WTC11 (cell line): ENCODE measurements at regions not wholly inside any gene's neighbourhood (a gene's known extent, or its start where the extent isn't known, plus 50 kb on each side); places are given as distances from the start of the nearest gene placed in this dataset.

ENCODE experiments used
- ATAC-seq: fragments of 200-7000 bp; cut with Tn5 transposase; 2 replicates; pipeline ENCODE4 v1.10.0; 2021; ENCODE audit warnings: mild to moderate bottlenecking, moderate library complexity
- CTCF ChIA-PET: fragments of 300-600 bp; sonication (Branson Sonifier 250); formaldehyde crosslinking; loops from one replicate; lab custom pipeline; 2021; ENCODE audit warnings: antibody characterized with exemption; lab: Charles Lee
- POLR2A ChIA-PET: fragments of 350-600 bp; sonication (Branson Sonifier 250); formaldehyde crosslinking; loops from one replicate; lab custom pipeline; 2021; ENCODE audit warnings: antibody characterized with exemption; lab: Charles Lee
- DNase-seq: peaks from one replicate; pipeline ENCODE4 v3.0.0; 2021; ENCODE audit warnings: low spot score
- H3K27ac Mint-ChIP-seq: 2 replicates; pipeline ENCODE4 v1.8.0; 2021; ENCODE audit warnings: mixed read lengths
- H3K27me3 Mint-ChIP-seq: 2 replicates; pipeline ENCODE4 v1.8.0; 2021; ENCODE audit warnings: low read depth, mild to moderate bottlenecking, moderate library complexity, mixed read lengths
- H3K36me3 Mint-ChIP-seq: 2 replicates; pipeline ENCODE4 v1.8.0; 2021; ENCODE audit warnings: mixed read lengths
- H3K4me1 Mint-ChIP-seq: 2 replicates; pipeline ENCODE4 v1.8.0; 2022; ENCODE audit warnings: mixed read lengths
- H3K4me3 Mint-ChIP-seq: 2 replicates; pipeline ENCODE4 v1.8.0; 2021; ENCODE audit warnings: mild to moderate bottlenecking, moderate library complexity, mixed read lengths
- H3K9me3 Mint-ChIP-seq: 2 replicates; pipeline ENCODE4 v1.8.0; 2021; ENCODE audit warnings: mixed read lengths
- AR ChIP-seq: fragments of 250-450 bp; sonication (Bioruptor Pico); IDR thresholded peaks from 2 replicates; pipeline ENCODE4 v1.9.0; 2021; ENCODE audit warnings: mild to moderate bottlenecking
- EMX1 ChIP-seq: fragments of 250-450 bp; sonication (Bioruptor Pico); IDR thresholded peaks from 2 replicates; pipeline ENCODE4 v1.8.0; 2021; ENCODE audit warnings: mild to moderate bottlenecking
- GRHL2 ChIP-seq: fragments of 250-450 bp; sonication (Bioruptor Pico); IDR thresholded peaks from 2 replicates; pipeline ENCODE4 v1.8.0; 2022; ENCODE audit warnings: mild to moderate bottlenecking, moderate library complexity; ENCODE audit not compliant: insufficient replicate concordance, severe bottlenecking
- GTF2I ChIP-seq: fragments of 250-450 bp; sonication (Bioruptor Pico); conservative IDR thresholded peaks from 2 replicates; pipeline ENCODE4 v1.4.0; 2021; ENCODE audit warnings: mild to moderate bottlenecking
- IRF2 ChIP-seq: sonication (generic); formaldehyde crosslinking; IDR thresholded peaks from 2 replicates; pipeline ENCODE4 v1.8.0; 2022; ENCODE audit warnings: low read depth, missing genetic modification reagents, borderline replicate concordance
- JAZF1 ChIP-seq: fragments of 250-450 bp; sonication (Bioruptor Pico); IDR thresholded peaks from 2 replicates; pipeline ENCODE4 v1.9.0; 2021; ENCODE audit warnings: moderate library complexity, mild to moderate bottlenecking, inconsistent platforms
- KAT7 ChIP-seq: sonication (generic); formaldehyde crosslinking; IDR thresholded peaks from 2 replicates; pipeline ENCODE4 v1.8.1; 2023; ENCODE audit warnings: missing genetic modification reagents, mild to moderate bottlenecking, borderline replicate concordance
- MXD4 ChIP-seq: fragments of 250-450 bp; sonication (Bioruptor Pico); IDR thresholded peaks from 2 replicates; pipeline ENCODE4 v1.8.0; 2021; ENCODE audit warnings: mild to moderate bottlenecking, moderate library complexity, borderline replicate concordance
- NFATC4 ChIP-seq: fragments of 250-450 bp; sonication (Bioruptor Pico); IDR thresholded peaks from 2 replicates; pipeline ENCODE4 v1.9.0; 2021; ENCODE audit warnings: mild to moderate bottlenecking
- NFYB ChIP-seq: sonication (generic); formaldehyde crosslinking; conservative IDR thresholded peaks from 2 replicates; pipeline ENCODE4 v1.8.0; 2022; ENCODE audit warnings: low read depth, missing genetic modification reagents
- NR2C2 ChIP-seq: sonication (generic); formaldehyde crosslinking; IDR thresholded peaks from 2 replicates; pipeline ENCODE4 v1.8.0; 2022; ENCODE audit warnings: mild to moderate bottlenecking, missing genetic modification reagents
- NR3C1 ChIP-seq: sonication (generic); formaldehyde crosslinking; conservative IDR thresholded peaks from 2 replicates; pipeline ENCODE4 v1.8.1; 2023; ENCODE audit warnings: low read depth, mild to moderate bottlenecking, missing genetic modification reagents
- SMAD3 ChIP-seq: sonication (generic); formaldehyde crosslinking; IDR thresholded peaks from 2 replicates; pipeline ENCODE4 v1.8.0; 2022; ENCODE audit warnings: missing genetic modification reagents, mild to moderate bottlenecking, borderline replicate concordance
- SMAD4 ChIP-seq: sonication (generic); formaldehyde crosslinking; IDR thresholded peaks from 2 replicates; pipeline ENCODE4 v1.8.0; 2022; ENCODE audit warnings: mild to moderate bottlenecking, missing genetic modification reagents
- TEAD4 ChIP-seq: sonication (generic); formaldehyde crosslinking; IDR thresholded peaks from 2 replicates; pipeline ENCODE4 v1.8.0; 2022; ENCODE audit warnings: mild to moderate bottlenecking, missing genetic modification reagents
- USF1 ChIP-seq: sonication (generic); formaldehyde crosslinking; IDR thresholded peaks from 2 replicates; pipeline ENCODE4 v1.8.0; 2022; ENCODE audit warnings: mild to moderate bottlenecking, missing genetic modification reagents
- ZBTB21 ChIP-seq: sonication (generic); formaldehyde crosslinking; IDR thresholded peaks from 2 replicates; pipeline ENCODE4 v1.8.1; 2023; ENCODE audit warnings: mild to moderate bottlenecking, missing genetic modification reagents, borderline replicate concordance
- ZNF138 ChIP-seq: sonication (generic); formaldehyde crosslinking; conservative IDR thresholded peaks from 2 replicates; pipeline ENCODE4 v1.8.1; 2022; ENCODE audit warnings: mild to moderate bottlenecking, moderate library complexity, missing genetic modification reagents
- ZNF219 ChIP-seq: sonication (generic); formaldehyde crosslinking; IDR thresholded peaks from 2 replicates; pipeline ENCODE4 v1.8.0; 2023; ENCODE audit warnings: missing genetic modification reagents, mild to moderate bottlenecking, borderline replicate concordance
- ZNF423 ChIP-seq: fragments of 250-450 bp; sonication (Bioruptor Pico); IDR thresholded peaks from 2 replicates; pipeline ENCODE4 v2.1.2; 2022; ENCODE audit warnings: mild to moderate bottlenecking, moderate library complexity
- ZNF512 ChIP-seq: sonication (generic); formaldehyde crosslinking; IDR thresholded peaks from 2 replicates; pipeline ENCODE4 v1.8.1; 2022; ENCODE audit warnings: missing genetic modification reagents, borderline replicate concordance
- ZNF671 ChIP-seq: fragments of 250-450 bp; sonication (Bioruptor Pico); IDR thresholded peaks from 2 replicates; pipeline ENCODE4 v1.8.0; 2021; ENCODE audit warnings: mild to moderate bottlenecking
- TF ChIP-seq, protein P1 (sequence below): sonication (generic); formaldehyde crosslinking; IDR thresholded peaks from 2 replicates; pipeline ENCODE4 v1.8.1; 2023; ENCODE audit warnings: mild to moderate bottlenecking, missing genetic modification reagents, moderate library complexity
- TF ChIP-seq, protein P2 (sequence below): sonication (generic); formaldehyde crosslinking; IDR thresholded peaks from 2 replicates; pipeline ENCODE4 v1.8.0; 2022; ENCODE audit warnings: mild to moderate bottlenecking, missing genetic modification reagents
- TF ChIP-seq, protein P3 (sequence below): sonication (generic); formaldehyde crosslinking; IDR thresholded peaks from 2 replicates; pipeline ENCODE4 v1.8.1; 2023; ENCODE audit warnings: mild to moderate bottlenecking, missing genetic modification reagents

GRCh38 chr20:5469111-5469510 is 141.7 kb downstream of the GPCPD1 start (continued):
- TF ChIP-seq SMAD3: no peak

DNA sequence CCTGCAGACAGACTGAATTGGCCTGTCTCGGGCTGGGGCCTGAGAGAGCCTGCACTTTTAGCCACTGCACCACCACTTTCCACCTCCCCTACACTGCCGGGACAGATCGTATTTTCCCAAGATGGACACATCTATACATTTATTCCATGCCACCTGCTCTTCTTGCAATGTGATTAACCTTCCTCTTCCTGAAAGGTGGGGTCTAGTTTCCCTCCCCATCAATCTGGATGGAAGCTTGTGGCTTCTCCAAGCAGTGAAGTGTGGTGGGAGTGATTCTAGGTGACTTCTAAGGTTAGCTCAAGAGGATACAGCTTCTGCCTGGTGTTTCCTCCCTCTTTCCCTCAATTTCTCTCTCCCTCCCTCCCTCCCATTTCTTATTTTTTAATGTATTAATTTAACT is 143.7 kb downstream of the GPCPD1 start:
- no peak overlapping the region for H3K4me3 Mint-ChIP-seq
- no peak for DNase-seq
- POLR2A ChIA-PET: no interaction called here
- no peak for TF ChIP-seq SMAD4
- no peak for TF ChIP-seq EMX1 (CRISPR knock-in tag)
- no peak for TF ChIP-seq NFATC4 (CRISPR knock-in tag)
- TF ChIP-seq ZBTB21 (CRISPR knock-in tag): no peak
- no peak for TF ChIP-seq USF1 (CRISPR knock-in tag)
- TF ChIP-seq GRHL2 (CRISPR knock-in tag): no peak
- TF ChIP-seq ZNF671 (CRISPR knock-in tag): no peak
- TF ChIP-seq GTF2I (CRISPR knock-in tag): no peak
- TF ChIP-seq, all 79 proteins: peak for 0
- peaks cover 5% of the 10 kb centered on the region for H3K9me3 Mint-ChIP-seq
- no peak overlapping the region for H3K27ac Mint-ChIP-seq
- no peak; the same call in 1 of the 2 replicates for ATAC-seq
- H3K36me3 Mint-ChIP-seq: peaks cover 3% of the 10 kb centered on the region; the same call in 1 of the 2 replicates
- CTCF ChIA-PET: interaction anchor here (0.6 to 1.6 kb wide), 3 partner anchors 19 to 262 kb away, joined by 4 to 5 read pairs (median 5); no protein-coding TSS in a partner anchor
- H3K27me3 Mint-ChIP-seq: no peaks in the 10 kb centered on the region
- H3K4me1 Mint-ChIP-seq: peaks cover 4% of the 10 kb centered on the region

- Mint-ChIP-seq H3K4me3 (no peak overlapping the region), H3K27me3 (peaks cover 2% of the 10 kb centered on the region), H3K36me3 (peaks cover 3% of the 10 kb centered on the region; the same call in 1 of the 2 replicates), H3K27ac (no peak overlapping the region), H3K9me3 (peaks cover 13% of the 10 kb centered on the region), H3K4me1 (peaks cover 4% of the 10 kb centered on the region)
- DNase-seq (no peak), ATAC-seq (no peak)
- CTCF ChIA-PET: interaction anchor here (0.6 to 1.0 kb wide), 3 partner anchors 14 to 263 kb away, joined by 3 to 6 read pairs (median 6); no protein-coding TSS in a partner anchor
- POLR2A ChIA-PET: no interaction called here
- TF ChIP-seq ZNF138: no peak
- TF ChIP-seq JAZF1: no peak
- TF ChIP-seq NR3C1 (CRISPR knock-in tag): no peak
- TF ChIP-seq, protein P1, sequence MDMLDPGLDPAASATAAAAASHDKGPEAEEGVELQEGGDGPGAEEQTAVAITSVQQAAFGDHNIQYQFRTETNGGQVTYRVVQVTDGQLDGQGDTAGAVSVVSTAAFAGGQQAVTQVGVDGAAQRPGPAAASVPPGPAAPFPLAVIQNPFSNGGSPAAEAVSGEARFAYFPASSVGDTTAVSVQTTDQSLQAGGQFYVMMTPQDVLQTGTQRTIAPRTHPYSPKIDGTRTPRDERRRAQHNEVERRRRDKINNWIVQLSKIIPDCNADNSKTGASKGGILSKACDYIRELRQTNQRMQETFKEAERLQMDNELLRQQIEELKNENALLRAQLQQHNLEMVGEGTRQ (CRISPR knock-in tag): no peak
- TF ChIP-seq NR2C2 (CRISPR knock-in tag): no peak
- no peak for TF ChIP-seq ZNF219 (CRISPR knock-in tag)
- TF ChIP-seq ZNF423 (CRISPR knock-in tag): no peak
Observed at GRCh38 chr20:5465604-5465927, 145.2 kb downstream of the GPCPD1 start.

- H3K27me3 Mint-ChIP-seq: peaks cover 8% of the 10 kb centered on the region
- ChIA-PET POLR2A (no interaction called here), CTCF (interaction anchor here (0.7 to 1.0 kb wide), 2 partner anchors 17 to 262 kb away, joined by 3 to 6 read pairs; no protein-coding TSS in a partner anchor)
- no peak overlapping the region for H3K4me3 Mint-ChIP-seq
- H3K4me1 Mint-ChIP-seq: peaks cover 4% of the 10 kb centered on the region
- peaks cover 3% of the 10 kb centered on the region; the same call in 1 of the 2 replicates for H3K36me3 Mint-ChIP-seq
- ATAC-seq (no peak), DNase-seq (no peak)
- H3K27ac Mint-ChIP-seq: no peak overlapping the region
- H3K9me3 Mint-ChIP-seq: peaks cover 18% of the 10 kb centered on the region
- TF ChIP-seq KAT7 (CRISPR knock-in tag) (no peak), TEAD4 (CRISPR knock-in tag) (no peak), ZNF512 (no peak), NFYB (CRISPR knock-in tag) (no peak), MXD4 (CRISPR knock-in tag) (no peak), AR (CRISPR knock-in tag) (no peak), NFATC4 (CRISPR knock-in tag) (no peak), IRF2 (CRISPR knock-in tag) (no peak)
- TF ChIP-seq, protein P2, sequence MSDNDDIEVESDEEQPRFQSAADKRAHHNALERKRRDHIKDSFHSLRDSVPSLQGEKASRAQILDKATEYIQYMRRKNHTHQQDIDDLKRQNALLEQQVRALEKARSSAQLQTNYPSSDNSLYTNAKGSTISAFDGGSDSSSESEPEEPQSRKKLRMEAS (CRISPR knock-in tag): no peak
- TF ChIP-seq, protein P3, sequence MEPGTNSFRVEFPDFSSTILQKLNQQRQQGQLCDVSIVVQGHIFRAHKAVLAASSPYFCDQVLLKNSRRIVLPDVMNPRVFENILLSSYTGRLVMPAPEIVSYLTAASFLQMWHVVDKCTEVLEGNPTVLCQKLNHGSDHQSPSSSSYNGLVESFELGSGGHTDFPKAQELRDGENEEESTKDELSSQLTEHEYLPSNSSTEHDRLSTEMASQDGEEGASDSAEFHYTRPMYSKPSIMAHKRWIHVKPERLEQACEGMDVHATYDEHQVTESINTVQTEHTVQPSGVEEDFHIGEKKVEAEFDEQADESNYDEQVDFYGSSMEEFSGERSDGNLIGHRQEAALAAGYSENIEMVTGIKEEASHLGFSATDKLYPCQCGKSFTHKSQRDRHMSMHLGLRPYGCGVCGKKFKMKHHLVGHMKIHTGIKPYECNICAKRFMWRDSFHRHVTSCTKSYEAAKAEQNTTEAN (CRISPR knock-in tag): no peak
Observed at GRCh38 chr20:5464901-5465603, 145.8 kb downstream of the GPCPD1 start.
